Ovary (tissue), 7 donors: ENCODE measurements at regions not wholly inside any gene's neighbourhood (a gene's known extent, or its start where the extent isn't known, plus 50 kb on each side); places are given as distances from the start of the nearest gene placed in this dataset.

Experiments used
- DNase-seq, 5 donors: peaks; one replicate each; pipeline ENCODE4 v3.0.0-alpha.2; 2019 to 2020
- H3K27ac ChIP-seq, 2 donors: fragments of 200-600 bp; one replicate each; pipeline versions ENCODE4 v1.5.1 to v1.8.0; 2019 to 2022
- H3K27me3 ChIP-seq: fragments of 200-600 bp; one replicate; pipeline ENCODE4 v1.8.0; 2022
- H3K36me3 ChIP-seq: fragments of 200-600 bp; sonication (generic); one replicate; pipeline ENCODE4 v1.5.1; 2019
- H3K4me1 ChIP-seq: one replicate; pipeline ENCODE4 v1.8.1; 2013; ENCODE audit warnings: mild to moderate bottlenecking, moderate library complexity; ENCODE audit not compliant: insufficient read depth
- H3K4me3 ChIP-seq: fragments of 200-600 bp; sonication (generic); one replicate; pipeline ENCODE4 v1.5.1; 2017
- H3K9me3 ChIP-seq, 2 donors: fragments of 200-600 bp in 1 of 2; sonication (generic) in 1 of 2; one replicate each; pipeline versions ENCODE4 v1.5.1 to v1.8.1; 2013 to 2019; ENCODE audit warnings: mild to moderate bottlenecking in 1 of 2, moderate library complexity in 1 of 2
- CTCF ChIP-seq, 3 donors: fragments of 450-650 bp in 2 of 3; fragments of 200-600 bp in 1 of 3; IDR thresholded peaks; one replicate each; pipeline versions ENCODE4 v1.5.1 to v1.8.0; 2016 to 2022; ENCODE audit warnings: antibody characterized with exemption in 3 of 3, mild to moderate bottlenecking in 1 of 3
- EP300 ChIP-seq: sonication (generic); formaldehyde crosslinking; IDR thresholded peaks from one replicate; pipeline ENCODE4 v1.6.1; 2017; ENCODE audit warnings: antibody characterized with exemption
- POLR2A ChIP-seq: fragments of 450-650 bp; IDR thresholded peaks from one replicate; pipeline ENCODE4 v1.6.1; 2017; ENCODE audit warnings: antibody characterized with exemption, mild to moderate bottlenecking, moderate library complexity
- WGBS, 3 donors: extraction: QIAGEN DNeasy Blood & Tissue Kit in 1 of 3; methylation state at CpG; one replicate each; pipeline versions ENCODE4 v1.1.5 to v1.1.7; 2013 to 2017; 5-methylcytosine and 5-hydroxymethylcytosine counted together
- intact Hi-C, 4 donors: fragments of 100-400 bp; cut with DNase I; formaldehyde crosslinking; loops; one replicate each; pipeline versions ENCODE4 v1.11.0 to v1.15.1; 2022 to 2023
- donor health status: DM: no; HTN: no; CAD: no; lungs with moderate emphysema.
- donor health status: DM: no; HTN: no; CAD: no.
- donor health status: Bipolar disorder and iron deficiency.
- donor health status: DM: no; HTN: no; CAD: no.
- donor health status: DM: yes; HTN: yes; CAD: no.

- WGBS, 3 donors: 79 to 99% (median 96%) methylated on average over 3 of the region's 3 CpGs
- Histone ChIP-seq H3K27ac (no peak overlapping the region), H3K4me3 (no peak overlapping the region), H3K36me3 (no peaks in the 10 kb centered on the region), H3K27me3 (no peaks in the 10 kb centered on the region), H3K9me3 (no peaks in the 10 kb centered on the region), H3K4me1 (no peaks in the 10 kb centered on the region)
- intact Hi-C loops: no loop called here
- TF ChIP-seq POLR2A: no peak
- no peak for TF ChIP-seq EP300
- no peak for TF ChIP-seq CTCF (IDR thresholded peaks at IDR 0.05)
- no peak for DNase-seq
These were observed 275.0 kb upstream of the CTSO start for GRCh38 chr4:156228676-156229075.

GRCh38 chr4:156227321-156227720, 273.7 kb upstream of the CTSO start:
- no peak for DNase-seq
- H3K27me3 ChIP-seq: no peaks in the 10 kb centered on the region
- no peak overlapping the region for H3K27ac ChIP-seq
- no peaks in the 10 kb centered on the region for H3K9me3 ChIP-seq
- intact Hi-C loops: no loop called here
- no peaks in the 10 kb centered on the region for H3K36me3 ChIP-seq
- H3K4me3 ChIP-seq: no peak overlapping the region
- no peaks in the 10 kb centered on the region for H3K4me1 ChIP-seq
- TF ChIP-seq EP300 (no peak), CTCF (IDR thresholded peaks at IDR 0.05) (no peak), POLR2A (no peak)

GRCh38 chr4:156223985-156224384, 270.3 kb upstream of the CTSO start:
- no peak for DNase-seq
- 73 to 84% (median 80%) methylated on average over 2 of the region's 2 CpGs for WGBS, 3 donors
- H3K4me1 ChIP-seq: no peaks in the 10 kb centered on the region
- no peaks in the 10 kb centered on the region for H3K9me3 ChIP-seq
- H3K27ac ChIP-seq: no peak overlapping the region
- TF ChIP-seq EP300 (no peak), POLR2A (no peak), CTCF (IDR thresholded peaks at IDR 0.05) (no peak)
- H3K27me3 ChIP-seq: no peaks in the 10 kb centered on the region
- intact Hi-C loops: no loop called here
- H3K4me3 ChIP-seq: no peak overlapping the region
- no peaks in the 10 kb centered on the region for H3K36me3 ChIP-seq

- TF ChIP-seq POLR2A (no peak), CTCF (IDR thresholded peaks at IDR 0.05) (no peak), EP300 (no peak)
- Histone ChIP-seq H3K9me3 (no peaks in the 10 kb centered on the region), H3K27me3 (no peaks in the 10 kb centered on the region), H3K4me3 (no peak overlapping the region), H3K4me1 (no peaks in the 10 kb centered on the region), H3K36me3 (no peaks in the 10 kb centered on the region), H3K27ac (no peak overlapping the region)
- intact Hi-C loops: no loop called here
- WGBS, 3 donors: 9 to 30% (median 30%) methylated on average over 1 of the region's 1 CpG
- no peak for DNase-seq
These were observed 263.6 kb upstream of the CTSO start for GRCh38 chr4:156217236-156217635.

GRCh38 chr4:156201050-156201449, 247.4 kb upstream of the CTSO start:
- Histone ChIP-seq H3K36me3 (no peaks in the 10 kb centered on the region), H3K27me3 (no peaks in the 10 kb centered on the region), H3K4me3 (no peak overlapping the region), H3K9me3 (no peaks in the 10 kb centered on the region), H3K4me1 (no peaks in the 10 kb centered on the region), H3K27ac (no peak overlapping the region)
- TF ChIP-seq CTCF (IDR thresholded peaks at IDR 0.05): no peak
- TF ChIP-seq EP300: no peak
- TF ChIP-seq POLR2A: no peak
- DNase-seq: no peak
- intact Hi-C loops: no loop called here
